ENCODE measurements at regions not wholly inside any gene's neighbourhood (a gene's known extent, or its start where the extent isn't known, plus 50 kb on each side); places are given as distances from the start of the nearest gene placed in this dataset.

DNA sequence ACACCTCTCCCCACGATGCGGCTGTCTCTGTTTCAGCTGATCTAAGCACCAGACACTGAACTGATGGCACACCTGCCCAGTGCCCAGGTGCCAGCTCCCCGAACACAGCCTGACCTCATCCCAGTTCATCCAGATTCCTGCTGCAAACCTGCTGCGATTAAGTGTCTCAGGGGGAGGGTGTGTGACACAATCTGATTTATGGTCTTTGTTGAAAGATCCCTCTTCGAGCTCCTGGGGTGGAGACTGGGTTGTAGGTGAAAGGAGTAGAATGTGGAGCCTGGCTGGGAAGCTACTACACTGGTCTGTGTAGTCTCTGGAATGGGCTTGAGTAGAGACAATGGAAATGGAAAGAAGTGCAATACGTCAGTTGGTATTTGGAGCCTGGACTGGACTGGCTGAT is 390.3 kb downstream of the SHANK2 start:
- DNase-seq = no peak

GRCh38 chr11:70863186-70863585 is 389.2 kb downstream of the SHANK2 start:
- no peak for DNase-seq

DNA sequence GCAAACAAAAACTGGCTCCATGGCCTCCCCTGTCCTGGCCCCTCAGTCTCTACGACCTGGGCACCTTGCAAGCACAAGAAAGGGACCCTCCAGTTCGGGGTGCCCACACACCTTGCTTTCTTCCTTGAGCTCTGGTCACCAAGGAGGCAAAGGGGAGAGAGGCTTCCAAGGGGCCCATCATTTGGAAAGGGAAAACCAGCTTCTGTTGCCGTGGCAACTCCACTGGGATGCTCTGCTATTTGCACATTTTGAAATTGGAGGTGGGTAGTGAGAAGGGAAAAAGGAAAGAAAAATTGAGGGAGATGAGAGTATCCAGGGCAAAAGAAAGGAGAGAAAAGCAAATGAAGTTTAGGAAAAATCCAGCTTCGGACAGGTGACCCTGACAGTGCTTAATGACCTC is 388.4 kb downstream of the SHANK2 start:
- DNase-seq = no peak

DNA sequence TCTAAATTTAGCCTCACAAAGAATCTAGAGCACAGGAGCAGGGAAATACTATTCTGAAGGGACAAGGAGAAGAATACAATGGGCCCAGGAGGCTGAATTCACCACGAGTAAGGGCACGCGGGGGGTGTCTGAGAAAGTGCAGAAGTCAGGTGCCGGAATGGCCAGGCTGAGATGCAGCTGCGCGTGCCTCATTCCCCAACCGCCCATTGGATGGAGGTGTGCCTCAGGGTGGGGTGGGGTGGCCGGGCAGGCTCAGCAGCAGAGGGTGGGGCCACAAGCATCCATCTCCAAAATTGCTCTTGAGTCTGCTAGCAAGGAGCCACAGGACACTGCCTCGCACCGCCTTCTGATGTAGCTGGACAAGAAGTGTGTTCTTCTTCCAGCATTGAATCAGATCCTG is 387.0 kb downstream of the SHANK2 start:
- DNase-seq = no peak

GRCh38 chr11:70866834-70867233 is 385.5 kb downstream of the SHANK2 start:
- no peak for DNase-seq

- no peak for DNase-seq
These were observed 384.9 kb downstream of the SHANK2 start for GRCh38 chr11:70867281-70868047.

DNA sequence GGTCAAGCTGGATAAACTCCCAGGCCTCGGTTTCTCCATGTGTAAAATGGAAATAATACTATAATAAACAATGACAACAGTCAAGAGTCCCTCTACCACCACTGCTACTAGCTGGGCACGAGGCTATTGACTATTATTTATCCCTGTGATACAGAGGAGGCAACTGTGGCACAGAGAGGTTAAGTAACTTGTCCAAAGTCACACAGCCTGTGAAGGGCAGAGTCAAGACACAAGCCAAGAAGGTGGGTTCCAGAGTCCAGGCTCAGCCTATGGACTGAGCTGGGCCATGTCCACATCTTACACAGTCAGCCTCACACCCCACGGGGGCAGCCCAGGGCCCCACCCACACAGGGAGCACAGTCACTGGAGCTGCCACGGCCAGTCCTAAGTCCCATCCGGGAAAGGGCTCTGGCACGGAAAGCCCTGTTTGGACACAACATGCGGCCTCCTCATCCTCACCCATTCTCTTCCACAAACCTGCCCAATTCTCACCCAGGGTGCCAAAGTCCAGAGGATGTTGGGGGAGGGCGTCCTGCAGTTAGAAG is 384.0 kb downstream of the SHANK2 start:
- DNase-seq = no peak

DNA sequence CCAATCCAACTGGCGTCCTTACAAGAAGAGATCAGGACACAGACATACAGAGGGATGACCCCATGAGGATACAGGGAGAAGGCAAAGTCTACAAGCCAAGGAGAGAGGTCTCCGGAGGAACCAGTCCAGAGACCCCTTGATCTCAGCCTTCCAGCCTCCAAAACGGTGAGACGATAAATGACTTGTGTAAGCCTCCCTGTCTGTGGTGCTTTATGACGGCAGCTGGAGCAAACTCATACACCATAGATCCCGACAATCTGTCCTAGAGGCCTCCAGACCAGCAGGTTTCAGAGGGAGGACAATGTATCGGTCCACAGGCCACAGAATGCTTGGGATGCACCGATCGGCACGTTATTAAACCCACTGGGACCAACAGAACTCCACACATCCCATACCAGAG is 383.3 kb downstream of the SHANK2 start:
- DNase-seq = no peak

DNA sequence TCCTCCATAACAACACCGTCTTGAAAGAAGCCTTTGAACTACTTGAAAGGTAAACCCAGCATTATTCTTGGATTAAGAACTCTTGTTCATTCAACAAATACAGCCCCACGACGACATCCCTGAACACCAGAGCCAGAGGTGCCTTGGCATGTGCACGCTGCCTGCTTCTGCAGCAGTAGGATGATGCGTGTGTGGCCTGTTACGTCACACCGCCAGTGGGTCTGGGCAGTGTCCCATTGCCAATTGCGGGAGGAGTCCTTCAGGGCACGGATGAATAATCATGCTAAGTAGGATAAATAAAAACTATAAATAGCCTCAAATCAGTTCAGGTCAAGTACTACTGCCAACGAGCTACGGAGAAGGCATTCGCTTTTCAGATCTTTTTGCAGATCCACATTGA is 380.5 kb downstream of the SHANK2 start:
- no peak for DNase-seq

- no peak for DNase-seq
These were observed 380.1 kb downstream of the SHANK2 start for GRCh38 chr11:70872299-70872698.

DNA sequence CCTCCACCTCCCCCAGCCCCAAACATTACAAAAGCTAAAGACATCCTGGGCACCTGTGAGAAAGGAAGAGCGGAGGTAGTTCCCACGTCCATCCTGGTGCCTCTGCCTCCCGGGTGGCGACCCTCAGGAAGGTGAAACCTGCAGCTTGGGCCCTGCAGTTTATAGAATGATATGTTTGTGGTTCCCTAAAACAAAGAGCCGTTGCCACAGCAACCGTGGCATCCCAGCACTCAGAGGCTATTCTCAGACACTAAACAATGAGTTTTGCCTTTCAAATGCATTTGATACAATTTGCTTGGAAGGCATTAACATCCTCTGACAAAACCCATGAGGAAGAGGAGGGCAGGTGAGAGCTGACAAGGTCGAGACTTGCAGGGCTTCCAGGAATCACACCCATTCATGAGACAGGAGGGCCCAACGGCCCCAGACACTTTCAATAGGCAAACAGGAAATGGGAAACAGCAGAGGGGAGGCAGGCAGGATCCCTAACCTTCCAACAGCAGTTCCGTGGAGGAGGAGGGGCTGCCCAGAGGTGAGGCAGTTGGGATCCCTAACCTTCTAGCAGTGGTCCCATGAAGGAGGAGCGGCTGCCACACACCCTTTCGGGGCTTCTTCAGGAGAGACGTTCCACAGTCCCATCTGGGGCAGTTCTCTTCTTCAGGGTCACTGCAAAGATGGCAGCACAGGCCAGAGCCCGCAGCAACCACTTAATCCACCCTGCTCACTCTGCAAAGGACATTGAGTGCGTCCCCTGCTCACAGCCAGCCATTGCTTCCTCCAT is 379.2 kb downstream of the SHANK2 start:
- DNase-seq = no peak

GRCh38 chr11:70873736-70874412 is 378.5 kb downstream of the SHANK2 start:
- DNase-seq = no peak

DNA sequence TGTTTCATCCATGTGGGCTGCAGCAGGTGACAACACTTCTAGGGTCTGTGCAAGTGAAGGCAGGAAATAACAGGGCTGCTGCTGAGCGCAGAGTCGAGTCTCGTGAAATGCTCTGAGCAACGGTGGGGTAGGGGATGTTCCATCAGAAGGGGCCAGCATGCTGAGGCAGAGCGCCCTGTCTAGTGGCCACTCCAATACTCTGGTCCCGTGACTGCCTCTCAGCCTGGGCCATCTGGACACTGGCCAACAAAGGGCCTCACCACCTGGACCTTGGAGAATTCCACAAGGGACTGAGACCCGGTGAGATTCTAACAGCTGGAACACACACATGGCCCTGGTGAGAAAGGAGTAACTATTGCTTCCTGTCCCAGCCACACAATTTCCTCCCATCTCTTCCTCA is 375.7 kb downstream of the SHANK2 start:
- DNase-seq = no peak

DNA sequence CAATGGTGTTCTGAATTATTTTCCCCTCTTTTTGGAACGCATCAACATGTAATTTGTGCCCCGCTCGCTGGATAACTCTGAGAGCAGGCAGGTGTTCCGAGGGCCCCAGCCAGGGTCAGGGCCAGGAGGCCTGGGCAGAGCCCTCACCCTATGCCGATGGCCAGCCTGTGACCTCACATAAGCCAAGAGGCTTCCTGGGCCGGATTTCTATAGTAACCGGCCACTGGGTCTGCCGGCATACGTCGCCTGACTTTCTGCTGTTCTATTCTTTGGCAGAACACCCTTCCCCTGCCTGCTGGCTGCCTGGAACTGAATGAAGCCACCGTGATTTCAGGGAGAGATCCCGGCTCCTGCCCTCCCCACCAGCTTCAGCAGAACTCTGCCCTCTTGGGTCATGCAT is 375.2 kb downstream of the SHANK2 start:
- DNase-seq = no peak

- no peak for DNase-seq
These were observed 374.0 kb downstream of the SHANK2 start for GRCh38 chr11:70878366-70878765.

DNA sequence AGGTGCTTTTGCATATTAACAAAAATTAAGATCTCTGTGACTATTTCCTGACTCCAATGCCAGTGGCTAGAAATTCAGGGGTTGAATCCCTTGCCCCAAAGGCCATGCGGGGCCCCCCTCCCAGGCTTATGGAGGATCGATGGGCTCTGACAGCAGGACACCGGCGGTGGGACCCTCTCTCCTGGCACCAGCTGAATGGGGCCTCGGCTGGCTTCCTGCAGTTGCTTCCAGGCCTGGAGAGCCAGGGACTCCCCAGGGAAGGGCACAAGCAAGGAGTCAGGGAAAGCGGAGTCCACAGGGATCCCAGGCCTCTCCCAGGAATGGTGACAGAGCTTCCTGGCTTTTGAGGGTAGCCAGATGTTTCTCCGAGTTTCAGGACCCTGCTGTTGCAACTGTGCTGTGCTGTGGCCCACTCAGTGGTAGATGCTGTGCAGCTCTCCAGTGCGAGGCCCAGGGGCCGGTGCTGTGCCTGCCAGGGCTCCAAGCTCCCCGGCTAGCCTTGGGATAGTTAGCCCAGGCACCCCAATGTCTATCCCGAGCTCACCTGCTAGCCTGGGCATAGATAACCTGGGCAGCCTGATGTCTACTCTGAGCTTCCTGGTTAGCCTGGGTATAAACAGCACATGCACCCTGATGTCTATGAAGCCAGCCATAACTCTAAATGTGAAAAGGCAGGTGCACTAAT is 372.6 kb downstream of the SHANK2 start:
- DNase-seq = no peak

GRCh38 chr11:70880416-70880815 is 372.0 kb downstream of the SHANK2 start:
- DNase-seq = no peak

- no peak for DNase-seq
These were observed 370.2 kb downstream of the SHANK2 start for GRCh38 chr11:70881948-70882715.

DNA sequence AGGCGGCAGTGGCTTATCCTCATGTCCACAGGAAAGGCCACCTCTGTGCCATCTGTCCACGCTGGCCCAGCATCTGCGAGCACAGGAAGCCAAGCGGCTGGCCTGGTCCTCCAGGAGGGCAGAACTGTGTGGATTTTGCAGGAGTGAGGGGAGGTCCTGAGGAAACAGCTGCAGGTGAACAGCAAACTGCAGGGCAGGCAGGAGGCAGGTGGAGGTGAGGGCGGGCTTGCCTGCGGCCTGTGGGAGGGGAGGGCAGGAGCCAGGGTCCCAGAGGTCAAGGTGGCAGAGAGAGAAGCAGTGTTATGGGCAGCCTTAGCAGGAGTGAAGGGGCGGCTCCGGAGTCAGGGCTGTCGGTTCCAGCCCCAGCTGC is 369.7 kb downstream of the SHANK2 start:
- no peak for DNase-seq

GRCh38 chr11:70883323-70883940 is 368.9 kb downstream of the SHANK2 start:
- DNase-seq = no peak

GRCh38 chr11:70883973-70884623 is 368.3 kb downstream of the SHANK2 start:
- no peak for DNase-seq
